OCI-LY1 (cell line): ENCODE measurements at regions not wholly inside any gene's neighbourhood (a gene's known extent, or its start where the extent isn't known, plus 50 kb on each side); places are given as distances from the start of the nearest gene placed in this dataset.
"Not testable (repeated sequence)": the region's sequence is repeated elsewhere in the genome, so short reads cannot be mapped to it uniquely, and the experiment has no call there.

ENCODE experiments used
- CTCF ChIP-seq: fragments of 200-600 bp; sonication (generic), shearing (Covaris generic); IDR thresholded peaks from 2 replicates; pipeline ENCODE4 v1.5.1; 2017; ENCODE audit warnings: mild to moderate bottlenecking, antibody characterized with exemption, low read length, moderate library complexity, mixed read lengths
- EZH2 ChIP-seq: fragments of 200-600 bp; sonication (generic), shearing (Covaris generic); IDR thresholded peaks from 2 replicates; pipeline ENCODE4 v1.8.0; 2017; ENCODE audit warnings: borderline replicate concordance, mixed run types, mild to moderate bottlenecking, antibody characterized with exemption, low read length, moderate library complexity, mixed read lengths

GRCh38 chr5:78715351-78715750 is 66.8 kb upstream of the LHFPL2 start:
- not testable (repeated sequence) for TF ChIP-seq CTCF, EZH2
